AG04450 (cell line): ENCODE measurements at regions not wholly inside any gene's neighbourhood (a gene's known extent, or its start where the extent isn't known, plus 50 kb on each side); places are given as distances from the start of the nearest gene placed in this dataset.

ENCODE experiments used
- CTCF ChIA-PET: fragments of 300-600, 350-600 bp; formaldehyde crosslinking; extraction: SDS; loops from one replicate; lab custom pipeline; 2022; ENCODE audit warnings: antibody characterized with exemption, inconsistent platforms; lab: Charles Lee
- POLR2A ChIA-PET: fragments of 350-600 bp; formaldehyde crosslinking; extraction: SDS; loops from one replicate; lab custom pipeline; 2021; ENCODE audit warnings: antibody characterized with exemption, inconsistent platforms; lab: Yijun Ruan, JAX
- DNase-seq: peaks from one replicate; pipeline ENCODE4 v3.0.0-alpha.2; 2011; ENCODE audit warnings: low read depth, low spot score
- H3K27ac ChIP-seq: one replicate; pipeline ENCODE4 v1.5.1; 2012; ENCODE audit warnings: low read depth, low read length, control low read depth
- H3K27me3 ChIP-seq: one replicate; pipeline ENCODE4 v1.6.0; 2012; ENCODE audit warnings: low read length; ENCODE audit not compliant: control insufficient read depth, insufficient read depth
- H3K4me3 ChIP-seq: 2 replicates; pipeline ENCODE4 v1.5.1; 2011; ENCODE audit warnings: mild to moderate bottlenecking, low read depth, low read length, control low read depth
- H3K9me3 ChIP-seq: 2 replicates; pipeline ENCODE4 v1.5.1; 2012; ENCODE audit warnings: low read length; ENCODE audit not compliant: control insufficient read depth, insufficient read depth
- CTCF ChIP-seq: IDR thresholded peaks from 2 replicates; pipeline ENCODE4 v1.5.1; 2011; ENCODE audit warnings: low read depth, low read length, control low read depth, inconsistent platforms

GRCh38 chr18:53950545-53950944 lies 273.9 kb downstream of the MBD2 start:
- DNase-seq: no peak
- H3K4me3 ChIP-seq: no peak overlapping the region
- ChIA-PET CTCF (no interaction called here), POLR2A (no interaction called here)
- no peak overlapping the region for H3K27ac ChIP-seq
- no peak for TF ChIP-seq CTCF
- no peaks in the 10 kb centered on the region for H3K27me3 ChIP-seq
- no peaks in the 10 kb centered on the region; the same call in none of the 2 replicates for H3K9me3 ChIP-seq

DNA sequence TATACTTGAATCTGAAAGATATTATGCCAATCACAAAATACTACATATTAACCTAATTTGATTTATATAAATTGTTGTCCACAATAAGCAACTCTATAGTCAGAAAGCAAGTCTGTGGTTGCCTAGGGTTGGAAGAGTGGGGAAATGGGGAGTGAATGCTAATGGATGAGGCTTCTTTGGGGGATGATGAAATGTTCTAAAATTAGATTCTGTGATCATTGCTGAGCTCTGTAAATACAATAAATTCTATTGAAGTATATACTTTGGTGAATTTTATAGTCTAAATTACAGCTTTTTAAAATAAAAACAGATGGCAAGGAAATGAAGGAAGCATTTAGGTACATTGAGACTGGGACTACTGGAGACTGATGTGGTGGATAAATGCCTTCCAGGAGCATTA lies 275.5 kb downstream of the MBD2 start:
- no peak for DNase-seq
- Histone ChIP-seq H3K9me3 (peaks cover 10% of the 10 kb centered on the region; the same call in 1 of the 2 replicates), H3K27me3 (no peaks in the 10 kb centered on the region), H3K27ac (no peak overlapping the region), H3K4me3 (no peak overlapping the region)
- ChIA-PET POLR2A (no interaction called here), CTCF (no interaction called here)
- no peak for TF ChIP-seq CTCF

DNA sequence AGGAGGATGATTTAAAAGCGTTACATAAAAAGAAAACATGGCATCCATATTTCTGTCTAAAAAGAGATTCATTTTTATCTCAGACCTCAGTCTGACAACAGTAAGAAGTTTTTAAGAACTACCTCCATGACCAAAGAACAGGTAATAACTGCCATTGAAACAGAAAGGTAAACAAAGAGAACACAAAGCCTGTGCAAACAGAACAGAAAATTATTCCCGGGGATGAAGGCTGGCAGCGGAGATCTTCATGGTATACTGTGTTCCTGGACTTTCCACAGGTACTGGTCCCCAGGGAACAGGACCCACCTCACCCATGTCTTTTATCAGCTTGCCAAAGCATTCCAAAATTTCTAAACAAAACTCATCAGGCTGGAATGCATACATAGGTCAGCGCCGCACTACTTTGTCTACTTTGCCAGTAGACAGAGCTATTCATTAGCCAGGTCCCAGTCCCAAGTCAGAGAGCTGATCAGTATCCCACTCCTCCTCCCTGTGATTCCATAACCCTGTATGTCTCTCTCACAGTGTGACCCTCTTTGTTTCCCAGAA lies 277.3 kb downstream of the MBD2 start:
- DNase-seq: no peak

DNA sequence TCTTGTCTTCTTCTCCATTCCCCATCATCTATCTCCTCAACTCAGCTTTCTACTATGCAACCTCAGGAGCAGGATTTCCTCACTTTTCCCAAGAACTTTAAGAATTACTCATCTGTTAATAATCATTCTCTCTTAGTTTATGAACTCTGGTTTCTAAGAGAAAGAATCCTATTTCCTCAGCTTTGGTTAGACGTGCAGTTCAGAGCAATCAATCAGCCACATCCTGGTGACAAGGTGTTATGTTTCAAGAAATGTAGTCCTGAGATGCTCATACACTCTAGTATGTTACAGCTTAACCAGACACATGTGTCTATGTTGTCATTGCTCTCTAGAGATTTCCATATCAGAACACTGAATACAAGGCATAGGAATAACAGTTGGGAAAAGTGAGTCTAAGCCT lies 277.9 kb downstream of the MBD2 start:
- ChIA-PET CTCF (no interaction called here), POLR2A (no interaction called here)
- H3K27me3 ChIP-seq: no peaks in the 10 kb centered on the region
- no peak overlapping the region for H3K27ac ChIP-seq
- no peak overlapping the region for H3K4me3 ChIP-seq
- TF ChIP-seq CTCF: no peak
- H3K9me3 ChIP-seq: peaks cover 19% of the 10 kb centered on the region; the same call in 1 of the 2 replicates
- no peak for DNase-seq

More for the DNA sequence above, 277.3 kb downstream of the MBD2 start:
- Histone ChIP-seq H3K4me3 (no peak overlapping the region), H3K9me3 (peaks cover 19% of the 10 kb centered on the region; the same call in 1 of the 2 replicates), H3K27ac (no peak overlapping the region), H3K27me3 (no peaks in the 10 kb centered on the region)
- CTCF ChIA-PET: no interaction called here
- no peak for TF ChIP-seq CTCF
- POLR2A ChIA-PET: no interaction called here

DNA sequence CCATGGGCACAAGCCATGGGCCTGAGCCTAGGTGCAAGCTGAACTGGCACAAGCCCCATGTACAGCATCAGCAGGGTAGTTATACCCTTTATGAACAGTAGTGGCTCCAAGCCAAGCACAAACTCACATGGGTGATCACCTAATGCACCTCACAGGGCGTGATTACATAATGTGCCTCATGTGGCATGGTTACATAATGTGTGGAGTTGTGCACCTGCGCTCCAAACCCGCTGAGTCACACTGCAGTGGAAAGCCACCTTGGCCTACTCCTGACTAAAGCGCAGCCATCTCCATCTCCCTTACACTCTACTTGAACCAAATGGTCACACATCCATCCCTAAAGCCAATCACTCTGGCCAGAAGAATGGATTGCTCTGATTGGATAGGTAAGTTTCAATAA lies 279.7 kb downstream of the MBD2 start:
- POLR2A ChIA-PET: no interaction called here
- Histone ChIP-seq H3K27ac (no peak overlapping the region), H3K4me3 (no peak overlapping the region), H3K9me3 (peaks cover 19% of the 10 kb centered on the region; the same call in 1 of the 2 replicates), H3K27me3 (no peaks in the 10 kb centered on the region)
- no peak for TF ChIP-seq CTCF
- no peak for DNase-seq
- CTCF ChIA-PET: no interaction called here
